ENCODE measurements at regions not wholly inside any gene's neighbourhood (a gene's known extent, or its start where the extent isn't known, plus 50 kb on each side); places are given as distances from the start of the nearest gene placed in this dataset.

DNA sequence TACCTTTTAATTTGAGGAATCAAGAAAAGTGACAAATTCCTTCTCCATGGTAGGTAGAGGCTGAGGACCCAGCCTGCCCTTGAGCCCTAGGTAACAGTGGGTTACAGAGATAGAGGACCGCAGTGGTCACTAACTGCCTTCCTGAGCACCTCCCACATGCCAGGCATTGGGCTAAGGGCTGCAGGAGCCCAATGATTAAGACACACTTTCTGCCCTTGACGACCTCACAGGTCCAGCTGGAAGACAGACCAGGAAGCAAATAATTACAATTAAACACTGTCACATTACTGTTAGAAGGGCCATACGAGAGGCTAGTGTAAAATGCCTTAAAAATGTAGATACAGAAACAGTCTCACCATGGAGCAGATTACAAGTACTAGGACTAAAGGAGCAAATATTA is 156.8 kb upstream of the NFE2L3 start:
- TF ChIP-seq, protein P1, sequence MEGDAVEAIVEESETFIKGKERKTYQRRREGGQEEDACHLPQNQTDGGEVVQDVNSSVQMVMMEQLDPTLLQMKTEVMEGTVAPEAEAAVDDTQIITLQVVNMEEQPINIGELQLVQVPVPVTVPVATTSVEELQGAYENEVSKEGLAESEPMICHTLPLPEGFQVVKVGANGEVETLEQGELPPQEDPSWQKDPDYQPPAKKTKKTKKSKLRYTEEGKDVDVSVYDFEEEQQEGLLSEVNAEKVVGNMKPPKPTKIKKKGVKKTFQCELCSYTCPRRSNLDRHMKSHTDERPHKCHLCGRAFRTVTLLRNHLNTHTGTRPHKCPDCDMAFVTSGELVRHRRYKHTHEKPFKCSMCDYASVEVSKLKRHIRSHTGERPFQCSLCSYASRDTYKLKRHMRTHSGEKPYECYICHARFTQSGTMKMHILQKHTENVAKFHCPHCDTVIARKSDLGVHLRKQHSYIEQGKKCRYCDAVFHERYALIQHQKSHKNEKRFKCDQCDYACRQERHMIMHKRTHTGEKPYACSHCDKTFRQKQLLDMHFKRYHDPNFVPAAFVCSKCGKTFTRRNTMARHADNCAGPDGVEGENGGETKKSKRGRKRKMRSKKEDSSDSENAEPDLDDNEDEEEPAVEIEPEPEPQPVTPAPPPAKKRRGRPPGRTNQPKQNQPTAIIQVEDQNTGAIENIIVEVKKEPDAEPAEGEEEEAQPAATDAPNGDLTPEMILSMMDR (IDR thresholded peaks at IDR 0.05; ENCODE audit: low read depth, low read length): no peak
- TF ChIP-seq EZH2phosphoT487 (IDR thresholded peaks at IDR 0.05; ENCODE audit: low read depth): no peak

Data from OCI-LY3 (cell line).